ENCODE measurements at regions not wholly inside any gene's neighbourhood (a gene's known extent, or its start where the extent isn't known, plus 50 kb on each side); places are given as distances from the start of the nearest gene placed in this dataset.

- H3K4me1 ChIP-seq (replicated peaks in 1 of 2; ENCODE audit: control insufficient read depth in 2 of 2, insufficient read depth in 2 of 2, low read length in 2 of 2): no peaks in the 10 kb centered on the region
- ATAC-seq (no peak), FAIRE-seq (no peak), DNase-seq (ENCODE audit: extremely low read depth in 1 of 4, low spot score in 3 of 4) (no peak)
- in situ Hi-C loops (cut with MboI) (no loop called here), intact Hi-C loops (cut with micrococcal nuclease) (no loop called here)
- no peak overlapping the region for H3K4me2 ChIP-seq (ENCODE audit: insufficient read depth, low read length)
- H4K20me1 ChIP-seq (replicated peaks; ENCODE audit: control insufficient read depth, insufficient read depth, low read length): no peaks in the 10 kb centered on the region
- H3K27ac ChIP-seq (ENCODE audit: extremely low read depth, low read depth, low read length): no peak overlapping the region
- no peaks in the 10 kb centered on the region for H3K9me1 ChIP-seq (ENCODE audit: control insufficient read depth, insufficient read depth, low read length)
- 0% methylated on average over 1 of the region's 1 CpG for WGBS (ENCODE audit: insufficient coverage, low coverage, missing lambda C conversion rate)
- no peak overlapping the region for H3K4me3 ChIP-seq
- no peaks in the 10 kb centered on the region; the same call in 1 of the 2 replicates for H3K9me3 ChIP-seq (replicated peaks; ENCODE audit: control insufficient read depth, insufficient read depth, low read depth, low read length)
- ChIA-PET CTCF (ENCODE audit: low intra/inter-chr PET ratio) (no interaction called here), POLR2A (no interaction called here)
- BruUV-seq (replicated peaks): no TSS peak
- H3K36me3 ChIP-seq (ENCODE audit: control insufficient read depth, insufficient read depth, low read length): no peaks in the 10 kb centered on the region
- TF ChIP-seq MYNN (IDR thresholded peaks at IDR 0.05): no peak
- TF ChIP-seq MYNN (CRISPR knock-in tag; IDR thresholded peaks at IDR 0.05): no peak
- no peak for TF ChIP-seq LCOR (CRISPR knock-in tag; IDR thresholded peaks at IDR 0.05)
- TF ChIP-seq ILF3 (IDR thresholded peaks at IDR 0.05; ENCODE audit: borderline replicate concordance): no peak
- no peak for TF ChIP-seq C11orf30 (IDR thresholded peaks at IDR 0.05; ENCODE audit: low read depth)
- no peak for TF ChIP-seq RB1 (IDR thresholded peaks at IDR 0.05; ENCODE audit: low read depth)
- TF ChIP-seq GATAD2B (IDR thresholded peaks at IDR 0.05; ENCODE audit: borderline replicate concordance): no peak
- no peak for TF ChIP-seq BRD4 (IDR thresholded peaks at IDR 0.05)
- TF ChIP-seq NFRKB (IDR thresholded peaks at IDR 0.05; ENCODE audit: low read depth): no peak
- TF ChIP-seq SMARCA4 (IDR thresholded peaks at IDR 0.05): no peak
- H2AFZ ChIP-seq (ENCODE audit: low read depth, low read length): no peak overlapping the region
- H3K9ac ChIP-seq (ENCODE audit: insufficient read depth in 1 of 2, low read depth in 2 of 2, low read length in 2 of 2): no peak overlapping the region
- H3K79me2 ChIP-seq (ENCODE audit: control insufficient read depth, insufficient read depth, low read length): no peaks in the 10 kb centered on the region
- no peaks in the 10 kb centered on the region for H3K27me3 ChIP-seq (ENCODE audit: control insufficient read depth in 2 of 2, insufficient read depth in 2 of 2, low read length in 2 of 2)
Observed at GRCh38 chr5:155512329-155512728, 498.8 kb downstream of the KIF4B start.

- TF ChIP-seq KAT8 (IDR thresholded peaks at IDR 0.05; ENCODE audit: low read depth) (no peak), SP2 (IDR thresholded peaks at IDR 0.05; ENCODE audit: extremely low read depth, low read depth, low read length, poor library complexity, severe bottlenecking) (no peak), ZNF507 (tag; conservative IDR thresholded peaks at IDR 0.05) (no peak), MAFK (IDR thresholded peaks at IDR 0.05; ENCODE audit: low read length) (no peak), PRMT5 (CRISPR knock-in tag; IDR thresholded peaks at IDR 0.05) (no peak), ILF3 (IDR thresholded peaks at IDR 0.05; ENCODE audit: borderline replicate concordance) (no peak), NR2C1 (IDR thresholded peaks at IDR 0.05) (no peak), NR2C1 (tag; IDR thresholded peaks at IDR 0.05) (no peak), ETS2 (tag; IDR thresholded peaks at IDR 0.05; ENCODE audit: borderline replicate concordance, poor library complexity, severe bottlenecking) (no peak), ZNF695 (CRISPR knock-in tag; IDR thresholded peaks at IDR 0.05) (no peak)
- Histone ChIP-seq H3K9ac (ENCODE audit: insufficient read depth in 1 of 2, low read depth in 2 of 2, low read length in 2 of 2) (no peak overlapping the region), H3K79me2 (ENCODE audit: control insufficient read depth, insufficient read depth, low read length) (no peaks in the 10 kb centered on the region), H2AFZ (ENCODE audit: low read depth, low read length) (no peak overlapping the region), H3K27ac (ENCODE audit: extremely low read depth, low read depth, low read length) (no peak overlapping the region), H3K4me1 (replicated peaks in 1 of 2; ENCODE audit: control insufficient read depth in 2 of 2, insufficient read depth in 2 of 2, low read length in 2 of 2) (no peaks in the 10 kb centered on the region), H3K36me3 (ENCODE audit: control insufficient read depth, insufficient read depth, low read length) (no peaks in the 10 kb centered on the region), H3K9me1 (ENCODE audit: control insufficient read depth, insufficient read depth, low read length) (no peaks in the 10 kb centered on the region), H4K20me1 (replicated peaks; ENCODE audit: control insufficient read depth, insufficient read depth, low read length) (no peaks in the 10 kb centered on the region), H3K27me3 (ENCODE audit: control insufficient read depth in 2 of 2, insufficient read depth in 2 of 2, low read length in 2 of 2) (no peaks in the 10 kb centered on the region), H3K4me2 (ENCODE audit: insufficient read depth, low read length) (no peak overlapping the region), H3K9me3 (replicated peaks; ENCODE audit: control insufficient read depth, insufficient read depth, low read depth, low read length) (no peaks in the 10 kb centered on the region; the same call in 1 of the 2 replicates), H3K4me3 (no peak overlapping the region)
- FAIRE-seq (no peak), DNase-seq (ENCODE audit: extremely low read depth in 1 of 4, low spot score in 3 of 4) (no peak), ATAC-seq (no peak)
- intact Hi-C loops (cut with micrococcal nuclease): no loop called here
- ChIA-PET CTCF (ENCODE audit: low intra/inter-chr PET ratio) (no interaction called here), POLR2A (no interaction called here)
- 11% methylated on average over 2 of the region's 2 CpGs for WGBS (ENCODE audit: insufficient coverage, low coverage, missing lambda C conversion rate)
- no TSS peak for BruUV-seq (replicated peaks)
- in situ Hi-C loops (cut with MboI): no loop called here
Observed at GRCh38 chr5:155514105-155514563, 500.6 kb downstream of the KIF4B start.
